D721Med (cell line): ENCODE measurements at regions not wholly inside any gene's neighbourhood (a gene's known extent, or its start where the extent isn't known, plus 50 kb on each side); places are given as distances from the start of the nearest gene placed in this dataset.

ENCODE experiments used
- DNase-seq: peaks from one replicate; pipeline ENCODE4 v3.0.0; 2011; ENCODE audit warnings: low spot score; ENCODE audit not compliant: insufficient read length
- FAIRE-seq: peaks from 2 replicates; lab custom pipeline; 2011; peaks lifted over from hg19 to GRCh38; lab: Jason Lieb, UNC
- TF ChIP-seq, protein P1 (sequence below): IDR thresholded peaks from 2 replicates; pipeline ENCODE4 v1.5.1; 2012; ENCODE audit warnings: mild to moderate bottlenecking, control low read depth; ENCODE audit not compliant: insufficient read depth; ENCODE audit errors: missing control alignments

DNA sequence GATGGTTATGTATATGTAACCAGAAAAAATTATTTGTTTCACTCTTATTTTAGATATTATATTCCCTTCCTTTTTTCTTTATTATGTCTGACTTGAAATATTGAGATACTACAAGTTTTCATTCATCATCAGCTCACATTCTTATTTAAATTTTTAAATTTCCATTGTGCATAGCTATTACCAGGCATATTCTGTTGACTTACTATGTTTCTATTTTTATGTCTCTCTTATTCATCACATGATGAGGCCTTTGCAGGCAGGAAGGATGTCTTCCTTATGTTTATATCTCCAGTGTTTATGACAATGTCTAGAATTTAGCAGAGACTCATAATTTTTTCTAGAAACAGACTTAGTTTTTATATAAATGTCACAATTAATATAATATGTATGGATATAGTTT, 221.9 kb upstream of the KCTD3 start:
- peak; percentile 21 for FAIRE-seq
- no peak for DNase-seq
- TF ChIP-seq, protein P1, sequence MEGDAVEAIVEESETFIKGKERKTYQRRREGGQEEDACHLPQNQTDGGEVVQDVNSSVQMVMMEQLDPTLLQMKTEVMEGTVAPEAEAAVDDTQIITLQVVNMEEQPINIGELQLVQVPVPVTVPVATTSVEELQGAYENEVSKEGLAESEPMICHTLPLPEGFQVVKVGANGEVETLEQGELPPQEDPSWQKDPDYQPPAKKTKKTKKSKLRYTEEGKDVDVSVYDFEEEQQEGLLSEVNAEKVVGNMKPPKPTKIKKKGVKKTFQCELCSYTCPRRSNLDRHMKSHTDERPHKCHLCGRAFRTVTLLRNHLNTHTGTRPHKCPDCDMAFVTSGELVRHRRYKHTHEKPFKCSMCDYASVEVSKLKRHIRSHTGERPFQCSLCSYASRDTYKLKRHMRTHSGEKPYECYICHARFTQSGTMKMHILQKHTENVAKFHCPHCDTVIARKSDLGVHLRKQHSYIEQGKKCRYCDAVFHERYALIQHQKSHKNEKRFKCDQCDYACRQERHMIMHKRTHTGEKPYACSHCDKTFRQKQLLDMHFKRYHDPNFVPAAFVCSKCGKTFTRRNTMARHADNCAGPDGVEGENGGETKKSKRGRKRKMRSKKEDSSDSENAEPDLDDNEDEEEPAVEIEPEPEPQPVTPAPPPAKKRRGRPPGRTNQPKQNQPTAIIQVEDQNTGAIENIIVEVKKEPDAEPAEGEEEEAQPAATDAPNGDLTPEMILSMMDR: no peak

DNA sequence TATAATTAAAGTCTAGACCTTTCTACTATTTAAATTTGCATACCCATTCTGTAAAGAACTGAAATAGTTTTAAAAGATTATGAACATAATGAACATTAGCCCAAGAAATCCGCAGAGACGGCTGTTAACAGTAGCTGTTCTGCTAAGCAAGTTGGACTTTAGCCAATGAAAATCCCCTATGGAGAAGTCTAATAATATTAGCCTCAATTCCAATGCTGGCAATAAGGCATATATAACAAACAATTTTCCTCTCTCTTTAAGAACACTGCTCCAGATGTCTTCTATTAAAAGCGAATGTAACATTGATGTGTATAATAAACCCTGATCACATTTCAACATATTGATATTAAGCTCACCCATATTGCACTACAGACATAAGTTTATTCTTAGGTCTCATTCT, 221.3 kb upstream of the KCTD3 start:
- DNase-seq (no peak), FAIRE-seq (peak; percentile 96)
- TF ChIP-seq, protein P1: no peak

- TF ChIP-seq, protein P1: no peak
- FAIRE-seq (no peak), DNase-seq (no peak)
Measured at GRCh38 chr1:215357901-215358300, 209.2 kb upstream of the KCTD3 start.

- DNase-seq (no peak), FAIRE-seq (no peak)
- TF ChIP-seq, protein P1: no peak
Measured at GRCh38 chr1:215358356-215358755, 208.7 kb upstream of the KCTD3 start.

- DNase-seq (no peak), FAIRE-seq (no peak)
- TF ChIP-seq, protein P1: no peak
Measured at GRCh38 chr1:215360031-215360430, 207.1 kb upstream of the KCTD3 start.

DNA sequence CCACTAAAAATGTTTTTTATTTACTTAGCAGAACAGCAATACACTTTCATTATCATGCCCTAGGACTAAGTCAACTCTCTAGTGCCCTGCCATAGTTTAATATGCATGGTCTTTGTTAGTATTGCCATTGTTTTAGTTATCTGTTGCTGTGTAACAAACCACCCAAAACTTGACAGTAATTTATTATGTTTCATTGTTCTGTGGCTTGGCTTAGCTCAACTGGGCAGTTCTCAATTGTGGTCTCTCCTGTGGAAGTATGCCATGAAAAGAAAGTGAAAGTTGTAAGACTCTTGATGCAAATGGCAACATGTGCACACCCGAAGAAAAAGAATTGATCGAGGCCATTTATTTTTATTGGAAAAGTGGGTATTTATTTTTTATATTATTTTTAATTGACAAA, 206.3 kb upstream of the KCTD3 start:
- FAIRE-seq: no peak
- no peak for DNase-seq
- TF ChIP-seq, protein P1: no peak

DNA sequence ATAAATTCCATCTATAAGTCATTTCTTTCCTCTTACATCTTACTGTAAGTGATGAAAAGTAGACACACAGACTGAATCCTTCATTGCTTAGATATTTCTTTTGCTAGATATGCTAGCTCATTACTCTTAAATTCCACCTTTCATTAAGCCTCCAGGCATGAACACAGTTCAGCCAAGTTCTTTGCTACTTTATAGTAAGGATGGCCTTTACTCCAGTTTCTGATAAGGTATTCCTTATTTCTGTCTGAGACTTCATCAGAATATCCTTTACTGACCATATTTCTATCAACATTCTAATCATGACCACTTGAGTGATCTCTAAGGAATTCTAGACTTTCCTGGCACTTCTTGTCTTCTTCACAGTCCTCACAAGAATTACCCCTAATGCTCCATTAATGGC, 191.7 kb upstream of the KCTD3 start:
- TF ChIP-seq, protein P1: no peak
- FAIRE-seq: no peak
- DNase-seq: no peak
